ENCODE measurements at regions not wholly inside any gene's neighbourhood (a gene's known extent, or its start where the extent isn't known, plus 50 kb on each side); places are given as distances from the start of the nearest gene placed in this dataset.
"Not testable (repeated sequence)": the region's sequence is repeated elsewhere in the genome, so short reads cannot be mapped to it uniquely, and the experiment has no call there.

- Histone ChIP-seq H3K27me3 (ENCODE audit: control insufficient read depth, insufficient read depth, low read length) (no peaks in the 10 kb centered on the region), H3K4me3 (ENCODE audit: low read depth, low read length) (no peak overlapping the region), H3K36me3 (ENCODE audit: control insufficient read depth, insufficient read depth, low read length) (no peaks in the 10 kb centered on the region)
- no peak for TF ChIP-seq CTCF (IDR thresholded peaks at IDR 0.05; ENCODE audit: insufficient read depth, low read depth, low read length)
- DNase-seq (ENCODE audit: low read depth), result no peak
- CTCF ChIA-PET, result no interaction called here
- POLR2A ChIA-PET, result no interaction called here
Observed at GRCh38 chr3:162710332-162711112, 1213.9 kb downstream of the OTOL1 start.

DNA sequence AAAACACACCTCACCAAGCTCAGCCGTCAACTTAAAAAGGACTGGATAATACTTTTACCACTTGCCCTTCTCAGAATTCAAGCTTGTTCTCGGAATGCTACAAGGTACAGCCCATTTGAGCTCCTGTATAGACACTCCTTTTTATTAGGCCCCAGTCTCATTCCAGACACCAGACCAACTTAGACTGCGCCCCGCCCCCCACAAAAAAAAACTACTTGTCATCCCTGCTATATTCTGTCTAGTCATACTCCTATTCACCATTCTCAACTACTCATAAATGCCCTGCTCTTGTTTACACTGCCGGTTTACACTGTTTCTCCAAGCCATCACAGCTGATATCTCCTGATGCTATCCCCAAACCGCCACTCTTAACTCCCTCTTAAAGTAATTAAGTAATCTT is 1220.5 kb downstream of the OTOL1 start:
- CTCF ChIA-PET; H3K4me3 ChIP-seq (ENCODE audit: low read depth, low read length); DNase-seq (ENCODE audit: low read depth); H3K27me3 ChIP-seq (ENCODE audit: control insufficient read depth, insufficient read depth, low read length); POLR2A ChIA-PET; H3K36me3 ChIP-seq (ENCODE audit: control insufficient read depth, insufficient read depth, low read length): not testable (repeated sequence)

DNA sequence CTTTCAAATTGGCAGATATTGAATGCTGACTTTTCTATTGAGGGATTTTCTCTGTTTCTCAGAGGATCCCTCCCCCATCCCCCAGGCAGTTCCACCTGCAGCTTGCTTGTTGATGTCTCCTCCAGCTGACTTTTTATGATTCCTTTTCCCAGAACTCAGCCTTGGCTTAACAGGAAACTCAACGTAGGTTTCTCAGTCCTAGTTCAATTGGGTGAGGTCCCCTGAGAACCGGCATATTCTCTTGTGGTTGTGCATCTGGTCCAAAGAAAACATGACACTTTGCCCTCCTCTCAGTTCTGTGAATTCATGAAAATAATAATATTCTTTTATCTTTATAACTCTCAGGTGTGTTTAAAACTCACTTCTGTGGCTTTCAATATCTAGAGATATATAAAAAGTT is 1222.1 kb downstream of the OTOL1 start:
- POLR2A ChIA-PET, result no interaction called here
- H3K36me3 ChIP-seq (ENCODE audit: control insufficient read depth, insufficient read depth, low read length), result no peaks in the 10 kb centered on the region
- H3K27me3 ChIP-seq (ENCODE audit: control insufficient read depth, insufficient read depth, low read length), result no peaks in the 10 kb centered on the region
- no peak overlapping the region for H3K4me3 ChIP-seq (ENCODE audit: low read depth, low read length)
- TF ChIP-seq CTCF (IDR thresholded peaks at IDR 0.05; ENCODE audit: insufficient read depth, low read depth, low read length), result no peak
- CTCF ChIA-PET, result no interaction called here
- DNase-seq (ENCODE audit: low read depth), result no peak

GRCh38 chr3:162719684-162720341 is 1223.2 kb downstream of the OTOL1 start:
- H3K36me3 ChIP-seq (ENCODE audit: control insufficient read depth, insufficient read depth, low read length), result no peaks in the 10 kb centered on the region
- H3K4me3 ChIP-seq (ENCODE audit: low read depth, low read length), result no peak overlapping the region
- POLR2A ChIA-PET, result no interaction called here
- no peak for TF ChIP-seq CTCF (IDR thresholded peaks at IDR 0.05; ENCODE audit: insufficient read depth, low read depth, low read length)
- H3K27me3 ChIP-seq (ENCODE audit: control insufficient read depth, insufficient read depth, low read length), result no peaks in the 10 kb centered on the region
- CTCF ChIA-PET, result no interaction called here
- peak; percentile 60 for DNase-seq (ENCODE audit: low read depth)

DNA sequence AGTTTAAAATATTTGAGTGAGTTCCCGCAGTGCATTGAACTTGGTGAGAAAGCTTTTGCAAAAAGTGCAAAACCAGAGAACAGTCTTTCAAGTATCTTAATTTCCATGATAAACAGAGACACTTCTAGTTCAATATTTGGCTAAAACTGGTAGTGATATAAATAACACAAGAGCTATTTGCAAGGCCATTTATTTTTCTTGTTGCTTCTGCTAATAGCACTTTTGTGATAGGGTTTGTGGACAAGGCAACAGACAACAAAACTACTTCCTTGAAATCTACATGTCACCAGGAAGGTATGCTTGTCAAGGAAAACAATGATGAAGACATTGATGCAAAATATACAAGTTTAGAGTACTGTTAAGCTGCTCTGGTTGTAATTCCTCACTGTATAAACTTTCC is 1225.1 kb downstream of the OTOL1 start:
- CTCF ChIA-PET, result no interaction called here
- Histone ChIP-seq H3K36me3 (ENCODE audit: control insufficient read depth, insufficient read depth, low read length) (no peaks in the 10 kb centered on the region), H3K4me3 (ENCODE audit: low read depth, low read length) (no peak overlapping the region), H3K27me3 (ENCODE audit: control insufficient read depth, insufficient read depth, low read length) (no peaks in the 10 kb centered on the region)
- POLR2A ChIA-PET, result no interaction called here
- no peak for TF ChIP-seq CTCF (IDR thresholded peaks at IDR 0.05; ENCODE audit: insufficient read depth, low read depth, low read length)
- DNase-seq (ENCODE audit: low read depth), result no peak

DNA sequence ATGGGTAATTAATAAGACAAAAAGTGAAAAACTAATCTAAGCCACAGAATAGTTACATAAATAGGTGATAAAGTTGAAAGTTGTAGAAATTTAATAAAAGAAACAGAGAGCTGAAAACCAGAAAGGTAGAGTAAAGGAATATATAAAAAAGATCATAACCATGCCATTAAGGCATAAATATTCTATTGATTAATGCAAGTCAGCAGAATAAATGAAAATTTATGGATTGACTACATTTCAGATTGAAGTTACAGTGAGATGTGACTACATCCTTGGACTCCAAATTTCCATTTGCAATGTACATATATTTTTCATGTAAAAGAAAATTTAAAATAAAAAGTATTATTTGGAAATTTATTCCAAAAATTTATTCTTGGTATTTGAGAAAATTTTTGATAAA is 1225.7 kb downstream of the OTOL1 start:
- H3K36me3 ChIP-seq (ENCODE audit: control insufficient read depth, insufficient read depth, low read length), result no peaks in the 10 kb centered on the region
- CTCF ChIA-PET, result no interaction called here
- DNase-seq (ENCODE audit: low read depth), result no peak
- no peaks in the 10 kb centered on the region for H3K27me3 ChIP-seq (ENCODE audit: control insufficient read depth, insufficient read depth, low read length)
- POLR2A ChIA-PET, result no interaction called here
- TF ChIP-seq CTCF (IDR thresholded peaks at IDR 0.05; ENCODE audit: insufficient read depth, low read depth, low read length), result no peak
- no peak overlapping the region for H3K4me3 ChIP-seq (ENCODE audit: low read depth, low read length)

DNA sequence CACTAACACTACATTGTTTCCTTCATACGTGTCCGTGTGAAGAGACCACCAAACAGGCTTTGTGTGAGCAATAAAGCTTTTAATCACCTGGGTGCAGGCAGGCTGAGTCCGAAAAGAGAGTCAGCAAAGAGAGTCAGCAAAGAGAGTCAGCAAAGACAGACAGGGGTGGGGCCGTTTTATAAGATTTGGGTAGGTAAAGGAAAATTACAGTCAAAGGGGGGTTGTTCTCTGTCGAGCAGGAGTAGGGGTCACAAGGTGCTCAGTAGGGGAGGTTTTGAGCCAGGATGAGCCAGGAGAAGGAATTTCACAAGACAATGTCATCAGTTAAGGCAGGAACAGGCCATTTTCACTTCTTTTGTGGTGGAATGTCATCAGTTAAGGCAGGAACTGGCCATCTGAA is 1226.2 kb downstream of the OTOL1 start:
- H3K27me3 ChIP-seq (ENCODE audit: control insufficient read depth, insufficient read depth, low read length); H3K36me3 ChIP-seq (ENCODE audit: control insufficient read depth, insufficient read depth, low read length); H3K4me3 ChIP-seq (ENCODE audit: low read depth, low read length); POLR2A ChIA-PET; CTCF ChIA-PET; DNase-seq (ENCODE audit: low read depth): not testable (repeated sequence)
